GM19397 (cell line): ENCODE measurements at regions not wholly inside any gene's neighbourhood (a gene's known extent, or its start where the extent isn't known, plus 50 kb on each side); places are given as distances from the start of the nearest gene placed in this dataset.

Experiments
- ATAC-seq: cut with Tn5 transposase; IDR thresholded peaks from one replicate; pipeline ENCODE4 v1.9.1; 2021; ENCODE audit warnings: mild to moderate bottlenecking, moderate library complexity; ENCODE audit not compliant: unreplicated experiment

DNA sequence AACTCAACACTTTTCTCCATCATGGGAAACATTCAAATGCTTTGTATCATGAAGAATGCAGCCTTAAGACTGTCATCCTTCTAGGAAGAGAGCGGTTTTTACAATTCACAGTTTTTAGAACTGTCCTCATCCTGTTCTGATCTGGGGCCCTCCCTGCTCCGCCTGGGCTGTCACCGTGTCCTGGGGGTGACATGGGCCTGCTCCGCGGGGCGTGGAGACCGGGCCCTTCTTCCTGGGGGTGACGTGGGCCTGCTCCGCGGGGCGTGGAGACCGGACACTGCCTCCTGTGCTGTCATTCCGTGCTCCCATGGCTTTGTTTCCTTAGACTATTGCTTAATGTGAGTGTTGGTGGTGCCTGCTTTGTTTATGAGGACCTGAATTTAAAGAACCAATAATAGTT, 122.8 kb downstream of the TMEM18 start:
- no peak for ATAC-seq

- ATAC-seq: no peak
These were observed 124.3 kb downstream of the TMEM18 start for GRCh38 chr2:552906-553305.

DNA sequence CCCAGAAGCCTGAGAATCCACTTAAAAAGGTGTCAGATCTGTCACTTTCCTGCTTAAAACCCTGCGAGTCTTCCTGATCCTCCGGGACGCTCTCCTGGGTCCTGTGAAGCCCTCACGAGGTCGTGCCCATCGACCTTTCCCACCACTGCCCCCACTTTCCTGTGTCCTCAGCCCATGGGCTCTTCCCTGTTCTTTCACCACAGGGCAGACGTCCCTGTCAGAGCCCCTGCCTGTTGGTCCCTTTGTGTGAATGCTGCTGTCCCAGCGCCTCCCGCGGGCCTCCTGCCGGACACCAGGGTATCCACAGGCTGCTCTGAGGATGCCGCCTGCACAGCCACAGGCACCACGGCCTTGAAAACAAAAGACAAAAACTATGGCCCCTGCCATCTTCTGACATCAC, 125.6 kb downstream of the TMEM18 start:
- ATAC-seq: no peak

- no peak for ATAC-seq
These were observed 126.2 kb downstream of the TMEM18 start for GRCh38 chr2:550860-551567.

- ATAC-seq: no peak
These were observed 131.2 kb downstream of the TMEM18 start for GRCh38 chr2:545711-546650.

GRCh38 chr2:545228-545627, 132.0 kb downstream of the TMEM18 start:
- no peak for ATAC-seq

DNA sequence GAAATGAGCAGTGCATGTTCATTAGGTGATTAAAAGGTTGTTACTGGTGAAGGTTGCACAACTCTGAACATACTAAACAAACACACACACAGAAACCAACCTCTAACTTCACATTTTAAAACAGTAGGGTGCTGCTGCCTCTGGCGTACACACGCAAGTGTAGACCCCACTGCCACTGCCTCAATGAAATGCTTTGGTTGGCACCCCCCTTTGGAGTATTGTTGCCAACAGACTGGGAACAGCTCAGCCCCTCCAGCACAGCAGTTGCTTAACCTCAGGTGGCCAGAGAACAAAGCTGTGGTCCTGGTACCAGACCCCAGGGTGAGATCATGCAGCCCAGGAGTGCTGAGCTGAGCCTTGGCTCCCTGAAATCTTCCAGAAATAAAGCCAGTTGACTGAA, 138.6 kb downstream of the TMEM18 start:
- no peak for ATAC-seq

GRCh38 chr2:535222-535621, 142.0 kb downstream of the TMEM18 start:
- ATAC-seq: no peak

- ATAC-seq: no peak
These were observed 147.4 kb downstream of the TMEM18 start for GRCh38 chr2:529852-530251.

DNA sequence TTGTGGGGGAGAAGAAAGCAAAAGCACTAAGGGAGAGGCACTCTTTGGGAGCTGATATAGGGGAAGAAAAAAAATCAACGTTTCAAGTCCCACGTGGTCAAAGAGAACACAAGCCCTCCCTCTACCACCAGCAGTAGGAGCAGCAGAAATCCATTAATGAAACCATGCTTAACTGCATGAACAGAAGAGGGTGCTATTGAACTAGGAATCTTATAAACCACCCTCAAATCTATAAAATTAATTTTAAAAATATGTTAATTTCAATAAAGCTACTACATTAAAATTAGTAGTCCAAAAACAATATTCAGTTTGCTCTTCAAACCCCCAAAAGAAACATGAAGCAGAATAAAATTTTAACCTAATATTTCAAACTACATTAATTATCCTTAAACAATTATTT, 147.8 kb downstream of the TMEM18 start:
- ATAC-seq: no peak

DNA sequence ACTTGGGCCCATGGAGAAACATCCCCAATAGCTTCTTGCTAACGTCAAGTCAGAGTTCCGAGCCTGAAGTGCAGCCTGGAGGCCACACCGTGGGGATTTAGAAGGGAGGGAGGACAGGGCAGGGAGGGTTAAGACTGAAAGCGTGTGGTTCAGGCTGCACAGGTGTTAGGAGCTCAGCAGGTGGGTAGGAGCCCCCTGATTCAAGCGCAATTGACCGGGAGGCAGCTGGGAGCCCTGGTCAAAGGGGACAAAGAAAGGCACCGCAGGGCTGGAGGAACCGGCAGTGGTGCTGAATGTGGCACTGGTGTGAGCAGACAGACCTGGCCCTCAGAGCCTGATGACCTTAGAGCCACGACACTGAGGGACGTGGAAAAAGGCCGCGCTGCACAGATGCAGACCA, 149.6 kb downstream of the TMEM18 start:
- no peak for ATAC-seq

DNA sequence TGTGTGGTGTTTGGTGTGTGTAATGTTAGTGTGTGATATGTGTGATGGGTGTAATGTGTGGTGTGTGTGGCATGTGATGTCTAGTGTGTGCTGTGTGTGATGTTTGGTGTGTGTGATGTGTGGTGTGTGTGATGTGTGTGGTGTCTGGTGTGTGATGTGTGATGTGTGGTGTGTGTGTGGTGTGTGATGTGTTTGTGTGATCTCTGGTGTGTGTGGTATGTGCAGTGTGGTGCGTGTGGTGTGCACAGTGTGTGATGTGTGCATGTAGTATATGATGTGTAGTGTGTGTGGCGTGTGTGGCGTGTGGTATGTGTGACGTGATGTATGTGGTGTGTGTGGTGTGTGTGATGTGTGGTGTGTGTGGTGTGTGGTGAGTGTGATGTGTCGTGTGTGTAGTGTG, 150.3 kb downstream of the TMEM18 start:
- no peak for ATAC-seq

DNA sequence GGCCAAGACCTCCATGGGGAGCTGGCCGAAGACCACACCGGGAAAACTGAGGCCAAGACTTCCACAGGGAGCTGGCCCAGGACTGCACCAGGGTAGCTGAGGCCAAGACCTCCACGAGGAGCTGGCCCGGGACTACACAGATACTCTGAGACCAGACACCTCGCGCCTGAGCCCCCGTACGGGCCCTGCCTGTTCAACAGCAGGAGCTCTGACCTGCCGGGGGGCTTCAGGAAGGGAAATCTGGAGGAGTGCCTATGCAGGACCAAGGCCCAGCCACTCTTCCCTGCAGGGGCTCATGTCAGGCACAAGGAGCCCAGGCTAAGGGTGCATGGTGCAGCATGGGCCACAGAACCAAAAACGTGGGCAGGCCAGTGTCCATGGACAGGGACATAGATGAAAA, 151.6 kb downstream of the TMEM18 start:
- no peak for ATAC-seq

DNA sequence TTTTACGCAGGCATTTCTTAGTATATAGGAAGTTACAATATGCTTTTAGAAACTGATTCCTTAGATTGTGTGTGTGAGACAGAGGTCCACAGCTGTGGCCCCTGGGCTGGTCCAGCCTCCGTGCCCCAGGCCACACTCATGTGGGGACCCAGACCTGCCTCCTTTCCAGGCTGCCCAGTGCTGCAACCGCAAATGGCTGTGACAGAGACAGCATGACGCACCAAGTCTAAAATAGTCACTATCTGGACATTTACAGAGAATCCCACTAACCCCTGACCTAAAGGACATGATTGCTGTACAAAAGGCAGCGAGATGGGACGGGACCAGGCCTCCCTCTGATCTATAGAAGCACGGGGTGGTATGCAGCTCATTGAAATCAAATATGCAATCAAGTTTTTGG, 152.2 kb downstream of the TMEM18 start:
- ATAC-seq: no peak

DNA sequence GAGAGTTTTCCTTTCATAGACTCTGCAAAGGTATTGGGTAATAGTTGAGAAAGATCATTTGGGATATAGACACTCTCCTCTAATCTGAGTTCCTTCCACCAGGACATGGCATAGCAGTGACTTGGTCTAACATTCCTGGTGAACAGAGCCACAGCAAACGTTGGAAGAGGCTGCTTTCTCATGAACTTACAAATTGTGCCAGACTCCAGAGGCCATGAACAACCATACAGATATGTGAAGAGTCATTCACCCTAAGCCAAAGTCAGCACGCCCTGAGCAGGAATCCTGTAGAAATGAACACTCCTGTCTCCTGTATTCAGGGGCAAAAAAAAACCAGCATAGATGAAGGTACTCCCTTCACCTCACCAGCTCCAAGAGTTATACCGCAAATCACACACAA, 152.8 kb downstream of the TMEM18 start:
- no peak for ATAC-seq

- ATAC-seq: no peak
These were observed 153.4 kb downstream of the TMEM18 start for GRCh38 chr2:523698-524270.

DNA sequence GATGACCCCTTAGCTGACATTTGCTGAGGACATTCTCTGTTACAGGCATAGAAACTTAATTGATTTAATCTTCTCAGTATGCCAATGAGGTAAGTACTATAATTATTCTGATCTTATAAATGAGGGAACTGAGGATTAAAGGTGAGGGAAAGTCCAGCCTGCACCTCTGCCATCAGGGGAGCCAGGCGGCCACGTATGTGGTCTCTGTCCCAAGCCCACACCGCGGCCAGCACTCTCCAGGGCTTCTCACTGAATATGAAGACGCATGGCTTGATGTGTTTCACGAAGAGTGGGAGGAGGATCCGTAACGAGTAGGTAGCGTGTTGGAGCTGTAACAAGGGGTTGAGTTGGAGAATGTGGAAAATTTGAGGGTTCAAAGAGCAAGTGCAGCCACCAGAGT, 154.4 kb downstream of the TMEM18 start:
- ATAC-seq: no peak

DNA sequence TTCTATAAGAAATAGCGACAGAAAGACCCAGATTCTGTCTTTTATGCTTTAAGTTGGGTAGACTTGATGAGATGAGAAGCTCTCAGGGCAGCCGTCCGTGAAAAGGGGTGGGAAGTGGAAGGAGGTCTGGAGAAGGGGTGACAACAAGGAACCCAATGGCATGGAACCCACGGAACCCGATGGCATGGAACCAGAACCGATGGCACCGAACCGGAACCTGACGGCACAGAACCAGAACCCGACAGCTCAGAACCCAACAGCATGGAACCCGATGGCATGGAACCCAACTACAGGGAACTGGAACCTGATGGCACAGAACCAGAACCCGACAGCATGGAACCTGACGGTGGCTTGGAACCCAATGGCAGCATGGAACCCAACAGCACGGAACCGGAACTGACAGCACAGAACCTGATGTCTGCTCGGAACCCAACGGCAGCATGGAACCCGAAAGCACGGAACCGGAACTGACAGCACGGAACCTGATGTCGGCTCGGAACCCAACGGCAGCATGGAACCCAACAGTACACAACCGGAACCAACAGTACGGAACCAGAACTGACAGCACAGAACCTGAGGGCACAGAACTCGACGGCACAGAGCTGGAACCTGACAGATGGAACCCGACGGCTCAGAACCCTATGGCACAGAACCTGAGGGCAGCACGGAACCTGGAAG, 155.2 kb downstream of the TMEM18 start:
- no peak for ATAC-seq

- no peak for ATAC-seq
These were observed 156.4 kb downstream of the TMEM18 start for GRCh38 chr2:520663-521340.

DNA sequence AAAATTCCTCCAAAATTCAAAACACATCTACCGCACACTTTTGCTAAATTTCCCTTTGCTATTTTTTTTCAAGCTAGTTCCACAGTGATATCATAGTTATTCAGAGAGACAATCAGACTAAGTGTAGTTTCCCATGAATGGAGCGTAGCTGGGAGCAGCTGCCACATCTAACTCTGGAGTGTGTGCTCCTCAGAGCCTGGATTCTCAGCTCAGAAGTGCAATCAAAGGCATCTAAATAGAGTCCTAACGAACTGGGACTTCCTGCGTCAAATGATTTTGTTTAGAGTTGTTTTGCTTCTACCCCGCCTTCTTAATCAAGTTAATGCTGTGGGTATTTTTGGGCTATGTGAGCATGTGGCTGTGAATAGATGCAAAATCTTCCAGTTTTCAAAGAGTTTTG, 160.3 kb downstream of the TMEM18 start:
- no peak for ATAC-seq

DNA sequence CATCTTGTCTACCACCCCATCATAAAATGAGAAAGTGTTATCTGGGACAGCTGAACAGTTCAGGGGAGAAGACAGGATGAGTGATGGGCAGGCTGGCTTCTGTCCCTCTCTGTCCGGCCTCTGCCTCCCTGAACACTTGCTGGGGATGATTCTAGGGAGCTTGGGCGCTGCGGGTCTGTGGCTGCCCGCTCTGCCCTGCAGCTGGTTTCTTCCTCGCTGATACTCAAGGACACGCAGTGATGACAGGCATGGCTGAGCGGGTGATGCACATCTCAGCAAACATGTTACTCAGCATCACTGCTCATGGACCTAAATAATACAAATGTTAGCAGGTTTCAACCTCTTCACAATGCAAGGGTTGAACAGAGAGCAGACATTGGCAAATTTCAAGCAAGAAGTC, 161.1 kb downstream of the TMEM18 start:
- no peak for ATAC-seq
